ENCODE measurements at regions not wholly inside any gene's neighbourhood (a gene's known extent, or its start where the extent isn't known, plus 50 kb on each side); places are given as distances from the start of the nearest gene placed in this dataset.

GRCh38 chr3:26198609-26199008 is 408.7 kb downstream of the OXSM start:
- H3K27ac ChIP-seq (ENCODE audit: low read depth in 1 of 2, low read length in 1 of 2): no peak overlapping the region
- no peak overlapping the region for H3K4me3 ChIP-seq
- H3K36me3 ChIP-seq (ENCODE audit: control insufficient read depth in 4 of 4, insufficient read depth in 4 of 4, low read length in 4 of 4): no peaks in the 10 kb centered on the region
- no peaks in the 10 kb centered on the region for H3K4me1 ChIP-seq (ENCODE audit: control insufficient read depth in 5 of 5, insufficient read depth in 5 of 5, low read length in 5 of 5)
- no peak for TF ChIP-seq CTCF (IDR thresholded peaks at IDR 0.05; ENCODE audit: control extremely low read depth, extremely low read depth)
- ATAC-seq (ENCODE audit: insufficient read depth, low FRiP score) (no peak), DNase-seq (no peak)
- WGBS, 2 donors: 74 to 76% methylated on average over 2 of the region's 2 CpGs
- no peak overlapping the region for H3K9ac ChIP-seq (ENCODE audit: insufficient read depth in 1 of 2, low read length in 2 of 2)
- no peaks in the 10 kb centered on the region for H3K27me3 ChIP-seq (ENCODE audit: control insufficient read depth in 3 of 3, insufficient read depth in 3 of 3, low read length in 2 of 3)
- H3K9me3 ChIP-seq (ENCODE audit: control insufficient read depth in 4 of 4, insufficient read depth in 3 of 4, low read length in 3 of 4): peaks cover 0 to 5% (median 1%) of the 10 kb centered on the region in 4 donors

- Histone ChIP-seq H3K4me1 (ENCODE audit: control insufficient read depth in 5 of 5, insufficient read depth in 5 of 5, low read length in 5 of 5) (no peaks in the 10 kb centered on the region), H3K4me3 (no peak overlapping the region), H3K36me3 (ENCODE audit: control insufficient read depth in 4 of 4, insufficient read depth in 4 of 4, low read length in 4 of 4) (no peaks in the 10 kb centered on the region), H3K27me3 (ENCODE audit: control insufficient read depth in 3 of 3, insufficient read depth in 3 of 3, low read length in 2 of 3) (no peaks in the 10 kb centered on the region), H3K9me3 (ENCODE audit: control insufficient read depth in 4 of 4, insufficient read depth in 3 of 4, low read length in 3 of 4) (no peaks in the 10 kb centered on the region), H3K27ac (ENCODE audit: low read depth in 1 of 2, low read length in 1 of 2) (no peak overlapping the region), H3K9ac (ENCODE audit: insufficient read depth in 1 of 2, low read length in 2 of 2) (no peak overlapping the region)
- no peak for DNase-seq
- WGBS, 2 donors: 78 to 81% methylated on average over 3 of the region's 3 CpGs
- TF ChIP-seq CTCF (IDR thresholded peaks at IDR 0.05; ENCODE audit: control extremely low read depth, extremely low read depth): no peak
- ATAC-seq (ENCODE audit: insufficient read depth, low FRiP score): no peak
Measured at GRCh38 chr3:26202169-26202568, 412.3 kb downstream of the OXSM start.

- no peak for DNase-seq
- ATAC-seq (ENCODE audit: insufficient read depth, low FRiP score): no peak
- no peak for TF ChIP-seq CTCF (IDR thresholded peaks at IDR 0.05; ENCODE audit: control extremely low read depth, extremely low read depth)
- 95 to 98% methylated on average over 1 of the region's 1 CpG for WGBS, 2 donors
- H3K27me3 ChIP-seq (ENCODE audit: control insufficient read depth in 3 of 3, insufficient read depth in 3 of 3, low read length in 2 of 3): no peaks in the 10 kb centered on the region
- H3K9ac ChIP-seq (ENCODE audit: insufficient read depth in 1 of 2, low read length in 2 of 2): no peak overlapping the region
- no peaks in the 10 kb centered on the region for H3K4me1 ChIP-seq (ENCODE audit: control insufficient read depth in 5 of 5, insufficient read depth in 5 of 5, low read length in 5 of 5)
- no peak overlapping the region for H3K27ac ChIP-seq (ENCODE audit: low read depth in 1 of 2, low read length in 1 of 2)
- H3K4me3 ChIP-seq: no peak overlapping the region
- no peaks in the 10 kb centered on the region for H3K36me3 ChIP-seq (ENCODE audit: control insufficient read depth in 4 of 4, insufficient read depth in 4 of 4, low read length in 4 of 4)
- no peaks in the 10 kb centered on the region for H3K9me3 ChIP-seq (ENCODE audit: control insufficient read depth in 4 of 4, insufficient read depth in 3 of 4, low read length in 3 of 4)
Measured at GRCh38 chr3:26205475-26205874, 415.6 kb downstream of the OXSM start.

GRCh38 chr3:26208201-26208600 is 414.4 kb upstream of the LRRC3B start:
- no peak overlapping the region for H3K4me3 ChIP-seq
- no peaks in the 10 kb centered on the region for H3K4me1 ChIP-seq (ENCODE audit: control insufficient read depth in 5 of 5, insufficient read depth in 5 of 5, low read length in 5 of 5)
- H3K9me3 ChIP-seq (ENCODE audit: control insufficient read depth in 4 of 4, insufficient read depth in 3 of 4, low read length in 3 of 4): peaks cover 0 to 7% (median 0%) of the 10 kb centered on the region in 4 donors
- ATAC-seq (ENCODE audit: insufficient read depth, low FRiP score) (no peak), DNase-seq (no peak)
- no peak for TF ChIP-seq CTCF (IDR thresholded peaks at IDR 0.05; ENCODE audit: control extremely low read depth, extremely low read depth)
- H3K9ac ChIP-seq (ENCODE audit: insufficient read depth in 1 of 2, low read length in 2 of 2): no peak overlapping the region
- WGBS, 2 donors: 90% methylated on average over 4 of the region's 4 CpGs
- no peaks in the 10 kb centered on the region for H3K36me3 ChIP-seq (ENCODE audit: control insufficient read depth in 4 of 4, insufficient read depth in 4 of 4, low read length in 4 of 4)
- no peaks in the 10 kb centered on the region for H3K27me3 ChIP-seq (ENCODE audit: control insufficient read depth in 3 of 3, insufficient read depth in 3 of 3, low read length in 2 of 3)
- H3K27ac ChIP-seq (ENCODE audit: low read depth in 1 of 2, low read length in 1 of 2): no peak overlapping the region
